A549 (cell line): ENCODE measurements at regions not wholly inside any gene's neighbourhood (a gene's known extent, or its start where the extent isn't known, plus 50 kb on each side); places are given as distances from the start of the nearest gene placed in this dataset.

ENCODE experiments used
- ATAC-seq, 2 experiments: fragments of 200-7000 bp in 1 of 2; fragments of >200 bp in 1 of 2; cut with Nextera tagmentation in 1 of 2; cut with Tn5 transposase in 1 of 2; 3 replicates each; pipeline versions ENCODE4 v1.8.0 to v1.9.1; 2018 to 2020; ENCODE audit warnings: mild to moderate bottlenecking in 1 of 2, moderate library complexity in 1 of 2
- CTCF ChIA-PET: fragments of 300-600 bp; sonication (Branson Sonifier 250); formaldehyde crosslinking; extraction: SDS; loops from one replicate; lab custom pipeline; 2021; ENCODE audit warnings: antibody characterized with exemption, inconsistent platforms; lab: Yijun Ruan, JAX
- POLR2A ChIA-PET: fragments of 350-600 bp; formaldehyde crosslinking; extraction: SDS; loops from one replicate; lab custom pipeline; 2021; ENCODE audit warnings: antibody characterized with exemption, inconsistent platforms; lab: Yijun Ruan, JAX
- DNase-seq, 2 experiments: peaks; one replicate each; pipeline versions ENCODE4 v3.0.0 to v3.0.0-alpha.2; 2011 to 2016; ENCODE audit warnings: low read depth in 1 of 2, low spot score in 1 of 2
- FAIRE-seq: peaks from 2 replicates; lab custom pipeline; 2011; peaks lifted over from hg19 to GRCh38; lab: Jason Lieb, UNC
- H3K27ac ChIP-seq, 2 experiments: fragments of >200 bp; sonication (Bioruptor Twin); formaldehyde crosslinking; 3 replicates each; pipeline ENCODE4 v1.5.1; 2016 to 2017
- H3K4me1 ChIP-seq: fragments of >200 bp; sonication (Bioruptor Twin); formaldehyde crosslinking; 3 replicates; pipeline ENCODE4 v1.6.1; 2016
- H3K4me2 ChIP-seq: fragments of >200 bp; sonication (Bioruptor Twin); formaldehyde crosslinking; 3 replicates; pipeline ENCODE4 v1.6.1; 2016
- H3K4me3 ChIP-seq: fragments of >200 bp; sonication (Bioruptor Twin); formaldehyde crosslinking; 3 replicates; pipeline ENCODE4 v1.5.1; 2016
- H3K9me3 ChIP-seq: fragments of >200 bp; sonication (Bioruptor Twin); formaldehyde crosslinking; 3 replicates; pipeline ENCODE4 v1.6.1; 2016
- ATOH8 ChIP-seq: fragments of 250-450 bp; sonication (Bioruptor Pico); IDR thresholded peaks from 2 replicates; pipeline ENCODE4 v1.5.0; 2020; ENCODE audit warnings: low read depth, mild to moderate bottlenecking, moderate library complexity
- BCL3 ChIP-seq: fragments of >200 bp; sonication (Bioruptor Twin); formaldehyde crosslinking; IDR thresholded peaks from 3 replicates; pipeline ENCODE4 v1.6.1; 2016
- BHLHE40 ChIP-seq: IDR thresholded peaks from 2 replicates; pipeline ENCODE4 v1.6.1; 2012; ENCODE audit warnings: low read depth, low read length, inconsistent platforms
- CBX2 ChIP-seq: fragments of 200-600 bp; sonication (generic); IDR thresholded peaks from 2 replicates; pipeline ENCODE4 v1.6.1; 2016; ENCODE audit warnings: low read depth, mild to moderate bottlenecking, borderline replicate concordance
- CHD4 ChIP-seq: fragments of 200-600 bp; sonication (generic); IDR thresholded peaks from 2 replicates; pipeline ENCODE4 v1.6.1; 2016; ENCODE audit warnings: antibody characterized with exemption, mild to moderate bottlenecking, borderline replicate concordance
- E2F6 ChIP-seq: IDR thresholded peaks from 2 replicates; pipeline ENCODE4 v1.6.1; 2012; ENCODE audit warnings: low read depth, borderline replicate concordance
- ESRRA ChIP-seq: fragments of 150-350 bp; IDR thresholded peaks from 2 replicates; pipeline ENCODE4 v1.6.1; 2014; ENCODE audit warnings: mild to moderate bottlenecking, low read length, borderline replicate concordance
- FOXS1 ChIP-seq: fragments of 250-450 bp; sonication (Bioruptor Pico); IDR thresholded peaks from 2 replicates; pipeline ENCODE4 v1.5.0; 2020; ENCODE audit warnings: mild to moderate bottlenecking, moderate library complexity
- GATA3 ChIP-seq: IDR thresholded peaks from 2 replicates; pipeline ENCODE4 v1.6.1; 2012; ENCODE audit warnings: borderline replicate concordance
- HES2 ChIP-seq: fragments of >200 bp; sonication (Bioruptor Twin); formaldehyde crosslinking; IDR thresholded peaks from 2 replicates; pipeline ENCODE4 v1.6.1; 2016
- HEYL ChIP-seq: fragments of 250-450 bp; sonication (Bioruptor Pico); IDR thresholded peaks from 2 replicates; pipeline ENCODE4 v1.8.0; 2021; ENCODE audit warnings: mild to moderate bottlenecking, moderate library complexity
- HMGXB4 ChIP-seq: fragments of 250-450 bp; sonication (Bioruptor Pico); IDR thresholded peaks from 2 replicates; pipeline ENCODE4 v1.5.0; 2021; ENCODE audit warnings: mild to moderate bottlenecking, moderate library complexity, borderline replicate concordance
- JUNB ChIP-seq: fragments of >200 bp; sonication (Bioruptor Twin); formaldehyde crosslinking; IDR thresholded peaks from 2 replicates; pipeline ENCODE4 v1.6.1; 2016
- KDM1A ChIP-seq: fragments of 200-600 bp; sonication (generic); IDR thresholded peaks from 2 replicates; pipeline ENCODE4 v1.6.1; 2016; ENCODE audit warnings: low read depth, mild to moderate bottlenecking
- MAX ChIP-seq: IDR thresholded peaks from 2 replicates; pipeline ENCODE4 v1.6.1; 2012
- MAZ ChIP-seq: fragments of 150-350 bp; IDR thresholded peaks from 2 replicates; pipeline ENCODE4 v1.6.1; 2014; ENCODE audit warnings: antibody characterized with exemption, low read depth, low read length, borderline replicate concordance
- MYC ChIP-seq: IDR thresholded peaks from 2 replicates; pipeline ENCODE4 v1.6.1; 2012; ENCODE audit warnings: mild to moderate bottlenecking, inconsistent platforms, low read length, improper control_type of control experiment, borderline replicate concordance
- PBX3 ChIP-seq: IDR thresholded peaks from 2 replicates; pipeline ENCODE4 v1.6.1; 2012
- POLR2A ChIP-seq: IDR thresholded peaks from 2 replicates; pipeline ENCODE4 v1.6.1; 2012; ENCODE audit warnings: mild to moderate bottlenecking, low read length
- RARB ChIP-seq: fragments of 250-450 bp; sonication (Bioruptor Pico); IDR thresholded peaks from 2 replicates; pipeline ENCODE4 v1.8.0; 2021; ENCODE audit warnings: mild to moderate bottlenecking, moderate library complexity
- RFX5 ChIP-seq: fragments of 450-650 bp; IDR thresholded peaks from 2 replicates; pipeline ENCODE4 v1.7.1; 2014; ENCODE audit warnings: antibody characterized with exemption, mild to moderate bottlenecking, moderate library complexity
- SREBF2 ChIP-seq: fragments of 450-650 bp; IDR thresholded peaks from 2 replicates; pipeline ENCODE4 v1.6.1; 2014; ENCODE audit warnings: mild to moderate bottlenecking, moderate library complexity
- TFCP2L1 ChIP-seq: fragments of 250-450 bp; sonication (Bioruptor Pico); IDR thresholded peaks from 2 replicates; pipeline ENCODE4 v1.5.0; 2021; ENCODE audit warnings: mild to moderate bottlenecking
- ZFP36 ChIP-seq: fragments of 450-650 bp; IDR thresholded peaks from 2 replicates; pipeline ENCODE4 v1.6.1; 2014; ENCODE audit warnings: borderline replicate concordance; ENCODE audit not compliant: partially characterized antibody
- whole genome bisulfite sequencing: methylation state at CpG from one replicate; pipeline ENCODE4 v1.1.6; 2017; ENCODE audit errors: missing lambda C conversion rate; 5-methylcytosine and 5-hydroxymethylcytosine counted together

- ChIA-PET POLR2A (no interaction called here), CTCF (interaction anchor here (2.1 to 2.6 kb wide), 3 partner anchors 10 to 974 kb away, joined by 7 to 9 read pairs (median 8); no protein-coding TSS in a partner anchor)
- TF ChIP-seq RFX5 = no peak
- TF ChIP-seq HEYL (CRISPR knock-in tag) = no peak
- no peak for TF ChIP-seq GATA3
- no peak for TF ChIP-seq RARB
- no peak for TF ChIP-seq POLR2A
- no peak for TF ChIP-seq JUNB
- no peak for TF ChIP-seq BHLHE40
- TF ChIP-seq HMGXB4 = no peak
- TF ChIP-seq MAX = no peak
- no peak for TF ChIP-seq BCL3
- TF ChIP-seq CHD4 = no peak
- TF ChIP-seq HES2 = no peak
- no peak for TF ChIP-seq ZFP36
- TF ChIP-seq FOXS1 = no peak
- TF ChIP-seq SREBF2 = no peak
- no peak for TF ChIP-seq TFCP2L1 (CRISPR knock-in tag)
- TF ChIP-seq PBX3 = no peak
- no peak for TF ChIP-seq MYC
- Histone ChIP-seq H3K4me1 (no peaks in the 10 kb centered on the region), H3K27ac (no peak overlapping the region), H3K4me2 (no peak overlapping the region), H3K9me3 (no peaks in the 10 kb centered on the region), H3K4me3 (no peak overlapping the region)
- DNase-seq (no peak), ATAC-seq (no peak), FAIRE-seq (no peak)
- WGBS = 18% methylated on average over 3 of the region's 3 CpGs
These were observed 313.3 kb downstream of the UACA start for GRCh38 chr15:70450142-70450443.

GRCh38 chr15:70449311-70450141 is 313.8 kb downstream of the UACA start:
- WGBS = 38% methylated on average over 1 of the region's 1 CpG
- POLR2A ChIA-PET = no interaction called here
- ATAC-seq (no peak), FAIRE-seq (no peak), DNase-seq (no peak)
- Histone ChIP-seq H3K9me3 (no peaks in the 10 kb centered on the region), H3K4me3 (no peak overlapping the region), H3K27ac (no peak overlapping the region), H3K4me1 (no peaks in the 10 kb centered on the region), H3K4me2 (no peak overlapping the region)
- no peak for TF ChIP-seq POLR2A
- TF ChIP-seq RFX5 = no peak
- no peak for TF ChIP-seq JUNB
- no peak for TF ChIP-seq ESRRA
- no peak for TF ChIP-seq MAZ
- TF ChIP-seq TFCP2L1 (CRISPR knock-in tag) = no peak
- no peak for TF ChIP-seq KDM1A
- no peak for TF ChIP-seq CBX2
- no peak for TF ChIP-seq GATA3
- no peak for TF ChIP-seq ATOH8
- no peak for TF ChIP-seq FOXS1
- TF ChIP-seq HES2 = no peak
- no peak for TF ChIP-seq RARB
- TF ChIP-seq E2F6 = no peak
- CTCF ChIA-PET = interaction anchor here (0.6 kb wide), 1 partner anchor 235 kb away, joined by 3 read pairs; no protein-coding TSS in a partner anchor
